Gastroesophageal sphincter (tissue), 3 donors: ENCODE measurements at regions not wholly inside any gene's neighbourhood (a gene's known extent, or its start where the extent isn't known, plus 50 kb on each side); places are given as distances from the start of the nearest gene placed in this dataset.

Experiments used
- CTCF ChIP-seq, 4 experiments: fragments of 200-600 bp in 2 of 4; fragments of 450-650 bp in 2 of 4; sonication (generic) in 1 of 4; IDR thresholded peaks; one replicate each; pipeline ENCODE4 v1.5.1; 2017 to 2019; ENCODE audit warnings: antibody characterized with exemption in 4 of 4, mild to moderate bottlenecking in 2 of 4, moderate library complexity in 2 of 4
- EP300 ChIP-seq: sonication (generic); formaldehyde crosslinking; IDR thresholded peaks from one replicate; pipeline ENCODE4 v1.6.1; 2017; ENCODE audit warnings: antibody characterized with exemption, mild to moderate bottlenecking
- POLR2A ChIP-seq, 2 donors: fragments of 450-650 bp; IDR thresholded peaks; one replicate each; pipeline ENCODE4 v1.6.1; 2017; ENCODE audit warnings: antibody characterized with exemption in 2 of 2, mild to moderate bottlenecking in 2 of 2, moderate library complexity in 1 of 2
- POLR2AphosphoS5 ChIP-seq: sonication (generic); formaldehyde crosslinking; IDR thresholded peaks from one replicate; pipeline ENCODE4 v1.6.1; 2017; ENCODE audit warnings: antibody characterized with exemption

- TF ChIP-seq POLR2AphosphoS5 (no peak), CTCF (IDR thresholded peaks at IDR 0.05) (no peak), POLR2A (IDR thresholded peaks at IDR 0.05) (no peak), EP300 (no peak)
Observed at GRCh38 chr11:96642583-96642982, 252.8 kb downstream of the JRKL start.
